GDM1 (cell line): ENCODE measurements at regions not wholly inside any gene's neighbourhood (a gene's known extent, or its start where the extent isn't known, plus 50 kb on each side); places are given as distances from the start of the nearest gene placed in this dataset.
"Not testable (repeated sequence)": the region's sequence is repeated elsewhere in the genome, so short reads cannot be mapped to it uniquely, and the experiment has no call there.

Source experiments
- DNase-seq: peaks from one replicate; lab custom pipeline; 2025; lab: John Stamatoyannopoulos, UW

DNA sequence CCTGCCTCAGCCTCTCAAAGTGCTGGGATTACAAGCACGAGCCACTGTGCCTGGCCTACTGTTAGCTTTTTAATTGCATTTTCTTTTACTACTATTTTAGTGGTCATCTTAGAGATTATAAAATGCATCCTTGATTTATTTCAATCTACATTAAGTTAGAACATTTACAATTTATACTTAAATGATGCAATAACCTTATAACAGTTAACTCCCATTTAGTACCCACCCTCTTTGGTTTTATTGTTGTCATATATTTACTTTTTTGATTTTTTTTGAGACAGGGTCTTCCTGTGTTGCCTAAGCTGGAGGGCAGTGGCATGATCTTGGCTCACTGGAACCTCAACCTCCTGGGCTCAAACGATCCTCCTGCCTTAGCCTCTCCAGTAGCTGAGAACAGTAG lies 77.3 kb downstream of the PPCDC start:
- DNase-seq, result no peak

DNA sequence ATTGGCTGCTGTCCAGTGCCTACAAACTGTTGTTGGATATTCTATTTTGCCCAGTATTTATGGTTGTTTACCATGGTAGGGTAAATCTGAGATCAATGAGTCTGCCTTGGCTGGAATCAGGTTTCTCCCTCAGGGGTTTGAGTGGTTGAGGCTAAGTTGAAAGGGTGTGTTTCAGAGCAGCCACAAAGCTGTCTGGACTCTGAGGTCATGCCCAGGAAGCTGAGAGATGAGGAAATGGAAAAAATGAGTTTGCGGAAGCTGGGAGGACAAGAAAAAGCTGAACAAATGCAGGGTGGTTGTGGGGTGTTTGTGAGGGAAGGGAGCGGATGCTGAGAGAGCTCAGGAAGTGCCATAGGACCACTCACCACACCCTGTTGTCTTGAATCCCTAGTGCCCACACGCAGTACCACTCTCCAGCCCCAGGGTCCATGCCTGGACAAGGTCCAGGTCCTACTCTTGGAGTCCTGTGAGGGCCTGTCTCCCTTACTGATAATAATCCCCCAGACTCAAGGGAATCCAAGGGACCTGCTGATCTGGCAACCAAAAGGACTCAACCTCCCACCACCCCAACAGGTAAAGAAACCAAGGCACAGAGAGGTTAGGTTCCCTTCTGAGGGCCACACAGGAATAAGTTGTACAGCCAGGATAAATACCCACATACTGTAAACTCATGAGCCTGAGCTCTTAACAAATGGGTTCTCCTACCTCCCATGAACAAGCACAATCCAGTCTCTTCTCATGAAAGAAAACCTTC lies 81.6 kb downstream of the PPCDC start:
- peak; percentile 81 for DNase-seq

DNA sequence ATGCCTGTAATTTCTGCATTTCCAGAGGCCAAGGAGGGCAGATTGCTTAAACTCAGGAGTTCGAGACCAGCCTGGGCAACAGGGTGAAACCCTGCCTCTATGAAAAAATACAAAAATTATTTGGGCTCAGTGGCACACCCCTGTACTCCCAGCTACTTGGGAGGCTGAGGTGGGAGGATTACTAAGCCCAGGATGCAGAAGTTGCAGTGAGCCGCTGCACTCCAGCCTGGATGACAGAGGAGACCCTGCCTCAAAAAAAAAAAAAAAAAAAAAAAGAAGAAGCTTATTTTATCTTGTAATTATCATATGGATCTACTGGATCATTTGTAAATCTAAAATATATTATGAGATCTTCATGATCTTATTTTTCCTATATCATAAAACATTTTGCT lies 84.1 kb downstream of the PPCDC start:
- no peak for DNase-seq

DNA sequence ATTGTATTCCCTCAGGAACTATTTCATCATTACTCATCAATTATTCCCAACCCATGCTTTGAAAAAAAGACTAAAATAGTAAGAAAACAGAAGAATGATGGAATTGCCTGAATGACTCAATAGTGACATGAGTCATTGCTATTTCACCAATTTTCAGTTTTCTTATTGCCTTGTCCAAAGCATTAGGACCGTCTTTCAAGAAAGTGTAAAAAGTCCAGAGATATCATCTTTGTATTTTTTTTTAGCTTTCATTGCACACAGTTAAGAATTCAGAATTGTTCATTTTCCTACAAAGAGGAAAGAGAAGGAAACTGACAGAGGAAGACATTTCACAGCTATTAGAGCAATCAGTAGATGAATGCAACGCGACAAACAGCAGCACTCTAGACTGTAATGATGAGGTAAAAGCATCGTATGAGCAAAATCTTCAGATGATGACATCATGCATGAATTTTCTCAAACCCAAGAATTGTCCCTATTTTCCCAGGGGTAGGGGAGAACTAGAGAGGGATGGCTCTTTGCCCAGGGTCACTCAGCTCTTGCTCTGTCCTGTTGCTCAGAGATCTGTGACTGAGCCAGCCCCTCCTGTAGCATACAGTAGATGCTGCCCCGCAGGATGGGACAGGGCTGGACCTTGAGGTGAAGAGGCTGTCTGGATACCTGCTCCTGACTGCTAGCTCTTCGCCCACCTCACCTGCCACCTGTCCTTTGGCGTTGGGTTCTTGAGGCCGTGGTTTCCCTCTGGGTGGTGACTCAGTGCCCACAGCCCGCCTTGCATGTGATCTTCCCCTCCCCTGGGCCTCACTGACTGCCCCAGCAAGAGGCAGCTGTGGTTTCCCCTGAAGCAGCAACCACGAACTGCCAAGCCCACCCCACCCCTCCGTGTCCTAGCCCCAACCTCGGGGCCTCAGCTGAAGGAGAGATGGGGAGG lies 84.8 kb downstream of the PPCDC start:
- peak; percentile 95 for DNase-seq

DNA sequence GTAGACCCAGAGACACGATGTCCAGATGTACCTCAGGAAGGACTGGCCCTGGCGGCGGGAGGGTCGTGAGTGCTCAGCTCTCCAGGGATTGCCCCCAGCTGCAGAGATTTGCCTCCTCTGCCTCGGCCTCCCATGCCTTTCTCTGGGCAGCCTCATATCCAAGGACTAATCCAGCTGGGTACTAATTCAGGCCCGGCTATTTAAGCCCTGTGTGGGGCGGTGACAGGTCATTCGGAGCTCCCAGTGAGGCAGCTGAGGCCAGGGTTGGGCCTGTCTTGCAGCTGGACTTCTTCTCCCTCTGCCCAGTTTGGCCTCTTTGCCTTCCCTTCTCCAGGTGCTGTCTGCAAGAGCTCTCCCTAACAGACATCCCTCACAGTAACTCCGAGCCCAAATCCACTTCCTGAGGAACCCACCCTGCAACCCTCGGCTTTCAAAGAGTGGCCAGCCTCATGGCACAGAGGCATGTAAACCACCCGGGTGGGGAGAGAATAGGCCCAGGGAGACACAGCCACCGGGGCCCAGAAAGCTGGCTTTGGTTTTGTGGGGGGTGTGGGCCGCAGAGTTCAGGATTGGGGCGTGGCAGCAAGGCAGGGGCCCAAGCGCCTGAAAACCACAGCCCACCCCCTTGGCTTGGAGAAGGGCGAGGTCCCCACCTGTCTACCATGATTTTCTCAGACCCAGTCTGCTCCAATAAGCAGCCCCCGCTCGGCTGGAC lies 85.8 kb downstream of the PPCDC start:
- peak; percentile 54 for DNase-seq

DNA sequence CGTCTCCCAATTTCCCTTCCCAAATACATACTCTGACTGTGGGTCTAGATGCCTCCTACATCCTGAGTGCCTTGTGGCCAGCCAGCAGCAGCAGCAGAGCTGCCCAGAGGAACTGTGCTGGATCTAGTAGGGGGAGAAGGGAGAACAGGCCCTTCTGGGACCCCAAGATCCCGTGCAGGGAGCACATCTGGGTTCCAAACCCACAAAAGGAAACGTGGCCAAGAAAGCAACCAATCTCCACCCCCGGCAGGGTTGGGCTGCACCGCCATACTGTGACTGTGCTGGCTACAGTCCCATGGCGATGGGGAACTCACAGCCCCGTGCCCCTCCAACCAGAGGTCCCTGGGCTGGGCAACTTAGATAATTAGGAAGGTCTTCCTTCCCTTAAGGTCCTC lies 86.3 kb downstream of the PPCDC start:
- DNase-seq, result peak; percentile 68

DNA sequence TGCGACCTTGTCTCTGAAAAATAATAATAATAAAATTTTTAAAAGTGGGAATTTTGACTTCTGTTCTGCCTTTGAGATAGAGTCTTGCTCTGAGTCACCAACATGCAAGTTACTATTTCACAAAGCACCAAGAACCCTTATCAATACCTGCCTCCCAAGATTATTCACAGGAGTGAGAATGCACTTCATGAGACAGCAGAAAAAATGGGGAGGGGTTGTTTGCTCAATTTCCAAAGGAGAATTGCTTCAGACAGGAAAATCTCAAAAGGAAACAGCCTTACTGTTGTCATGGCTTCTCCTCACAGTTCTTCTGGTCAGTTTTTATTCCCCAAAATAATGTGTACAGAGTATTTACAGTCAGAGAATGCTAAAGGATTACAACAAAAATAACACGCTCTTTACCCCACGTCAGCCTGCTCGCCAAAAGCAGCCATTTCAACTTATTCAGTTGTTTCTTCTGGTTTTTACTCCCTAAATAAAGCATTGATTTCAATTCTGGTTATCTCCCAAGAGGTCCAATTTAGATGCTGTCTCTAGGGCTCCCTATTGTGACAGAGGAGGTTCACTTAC lies 89.0 kb downstream of the PPCDC start:
- no peak for DNase-seq

DNA sequence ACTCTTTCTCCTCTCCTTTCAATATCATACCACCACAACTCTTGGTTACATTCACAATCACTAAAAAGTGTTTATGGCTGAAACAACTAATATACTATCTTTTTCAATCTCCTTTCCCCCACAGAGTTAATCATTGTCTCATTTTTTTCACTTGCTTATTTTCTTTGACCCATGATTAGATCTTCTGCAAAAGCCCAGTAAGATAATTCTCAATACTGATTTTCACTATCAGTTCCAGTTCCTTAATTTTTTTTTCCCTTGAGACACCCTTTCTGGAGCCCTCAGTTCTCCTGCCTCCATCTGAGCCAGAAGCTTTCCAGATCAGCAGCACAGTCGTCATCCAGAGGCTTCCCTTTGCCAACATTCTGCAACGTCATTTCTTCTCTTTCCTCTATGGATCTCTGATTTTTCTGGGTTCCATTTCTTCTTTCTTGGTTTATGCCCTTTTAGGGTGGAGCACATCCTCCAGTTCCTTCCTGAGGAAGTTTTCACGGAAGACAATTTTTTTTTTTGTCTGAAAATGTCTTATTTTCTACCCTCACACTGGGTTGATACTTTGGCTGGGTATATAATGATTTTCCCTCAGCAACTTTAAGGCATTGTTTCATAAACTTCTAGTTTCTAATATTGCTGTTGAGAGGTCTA lies 88.7 kb upstream of the C15orf39 start:
- DNase-seq, result no peak

DNA sequence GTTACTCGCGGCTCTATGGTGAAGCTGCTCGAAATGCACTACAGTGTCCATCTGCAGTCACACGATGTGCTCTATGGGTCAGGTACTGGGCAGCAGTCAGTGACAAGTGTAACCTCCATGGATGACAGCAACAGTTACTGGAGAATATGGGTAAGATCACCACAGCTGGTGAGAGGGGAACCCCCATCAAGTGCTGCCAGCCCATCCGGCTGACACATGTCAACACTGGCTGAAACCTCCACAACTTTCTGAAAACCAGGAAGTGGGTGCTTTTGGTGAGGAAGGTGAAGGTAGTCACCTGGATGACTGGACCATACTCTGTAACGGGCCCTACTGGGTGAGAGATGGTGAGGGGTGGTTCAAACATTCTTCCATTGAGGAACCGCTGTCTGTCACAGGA lies 87.4 kb upstream of the C15orf39 start:
- no peak for DNase-seq

DNA sequence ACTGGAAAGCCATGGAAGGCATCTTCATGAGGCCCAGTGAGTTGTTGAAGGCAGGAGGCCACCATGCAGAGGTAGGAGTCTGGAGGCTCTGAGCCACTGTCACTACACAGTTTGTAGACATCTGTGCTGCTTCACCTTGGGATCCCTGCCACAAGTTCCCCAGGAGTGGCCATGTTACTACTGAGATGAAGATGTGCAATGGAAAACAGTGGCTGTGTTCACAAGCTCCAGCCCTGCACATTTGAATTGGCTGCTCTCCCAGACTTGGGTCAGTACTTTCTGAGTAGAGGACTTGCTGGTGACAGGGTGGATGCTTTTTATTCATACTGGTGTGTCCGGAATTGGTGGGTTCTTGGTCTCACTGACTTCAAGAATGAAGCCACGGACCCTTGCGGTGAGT lies 86.9 kb upstream of the C15orf39 start:
- DNase-seq, result no peak

DNA sequence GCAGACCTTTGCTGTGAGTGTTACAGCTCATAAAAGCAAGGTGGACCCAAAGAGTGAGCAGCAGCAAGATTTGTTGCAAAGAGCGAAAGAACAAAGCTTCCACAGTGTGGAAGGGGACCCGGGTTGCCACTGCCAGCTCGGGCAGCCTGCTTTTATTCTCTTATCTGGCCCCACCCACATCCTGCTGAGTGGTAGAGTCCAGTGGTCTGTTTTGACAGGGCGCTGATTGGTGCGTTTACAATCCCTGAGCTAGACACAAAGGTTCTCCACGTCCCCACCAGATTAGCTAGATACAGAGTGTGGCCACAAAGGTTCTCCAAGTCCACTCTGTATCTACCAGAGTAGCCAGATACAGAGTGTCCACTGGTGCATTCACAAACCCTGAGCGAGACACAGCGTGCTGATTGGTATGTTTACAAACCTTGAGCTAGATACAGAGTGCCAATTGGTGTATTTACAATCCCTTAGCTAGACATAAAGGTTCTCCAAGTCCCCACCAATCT lies 86.2 kb upstream of the C15orf39 start:
- not testable (repeated sequence) for DNase-seq

DNA sequence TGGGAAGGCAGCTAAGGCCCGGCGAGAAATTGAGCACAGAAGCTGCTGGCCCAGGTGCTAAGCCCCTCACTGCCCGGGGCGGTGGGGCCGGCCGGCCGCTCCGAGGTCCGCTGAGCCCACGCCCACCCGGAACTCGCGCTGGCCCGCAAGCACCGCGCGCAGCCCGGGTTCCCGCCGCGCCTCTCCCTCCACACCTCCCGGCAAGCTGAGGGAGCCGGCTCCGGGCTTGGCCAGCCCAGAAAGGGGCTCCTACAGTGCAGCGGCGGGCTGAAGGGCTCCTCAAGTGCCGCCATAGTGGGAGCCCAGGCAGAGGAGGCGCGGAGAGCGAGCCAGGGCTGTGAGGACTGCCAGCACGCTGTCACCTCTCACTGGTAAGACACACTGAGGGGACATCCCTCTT lies 85.5 kb upstream of the C15orf39 start:
- not testable (repeated sequence) for DNase-seq

DNA sequence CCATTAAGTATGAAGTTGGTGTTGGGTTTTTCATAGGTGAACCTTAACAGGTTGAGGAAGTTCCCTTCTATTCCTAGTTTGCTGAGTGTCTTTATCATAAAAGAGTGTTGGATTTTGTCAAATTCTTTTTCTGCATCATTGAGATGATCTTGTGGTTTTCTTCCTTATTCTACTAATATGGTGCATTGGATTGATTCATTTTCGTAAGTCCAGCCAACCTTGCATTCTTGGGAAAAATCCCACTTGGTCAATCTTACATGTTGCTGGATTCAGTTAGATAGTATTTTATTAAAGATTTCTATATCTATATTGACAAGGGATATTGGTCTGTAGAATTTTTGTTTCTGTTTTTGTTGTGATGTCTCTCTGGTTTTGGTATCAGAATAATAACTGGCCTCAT lies 83.7 kb upstream of the C15orf39 start:
- DNase-seq, result no peak

DNA sequence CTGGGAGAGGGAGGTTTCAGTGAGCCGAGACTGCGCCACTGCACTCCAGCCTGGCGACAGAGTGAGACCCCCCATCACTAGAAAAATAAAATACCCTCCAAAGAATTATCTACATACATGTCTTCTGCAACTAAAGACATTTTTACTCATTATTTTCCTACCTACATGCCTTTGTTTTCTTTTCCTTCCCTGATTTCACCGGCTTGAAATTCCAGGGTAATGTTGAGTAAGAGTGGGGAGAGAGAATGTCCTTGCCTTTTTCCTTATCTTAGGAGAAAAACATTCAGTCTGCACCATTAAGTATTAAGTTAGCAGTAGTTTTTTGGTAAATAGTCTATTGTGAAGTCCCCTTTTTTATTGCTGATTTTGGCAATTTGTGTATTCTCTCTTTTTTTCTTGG lies 82.4 kb upstream of the C15orf39 start:
- DNase-seq, result not testable (repeated sequence)

DNA sequence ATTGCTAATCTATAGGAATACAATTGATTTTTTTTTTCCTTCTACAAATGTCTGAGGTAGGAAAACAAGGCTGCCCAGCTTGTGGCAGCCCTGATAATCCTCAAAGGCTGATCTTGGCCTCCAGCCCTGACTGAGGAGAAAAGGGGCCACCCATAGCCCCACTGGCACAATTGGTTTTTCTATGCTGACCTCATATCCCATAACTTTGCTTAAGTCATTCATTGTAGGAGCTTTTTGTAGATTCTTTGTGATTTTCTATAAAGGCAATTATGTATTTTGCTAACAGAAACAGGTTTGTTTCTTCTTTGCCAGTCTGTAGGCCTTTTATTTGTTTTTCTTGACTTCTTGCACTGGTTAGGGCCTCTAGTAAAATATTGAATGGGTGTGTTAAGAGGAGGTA lies 80.2 kb upstream of the C15orf39 start:
- no peak for DNase-seq

DNA sequence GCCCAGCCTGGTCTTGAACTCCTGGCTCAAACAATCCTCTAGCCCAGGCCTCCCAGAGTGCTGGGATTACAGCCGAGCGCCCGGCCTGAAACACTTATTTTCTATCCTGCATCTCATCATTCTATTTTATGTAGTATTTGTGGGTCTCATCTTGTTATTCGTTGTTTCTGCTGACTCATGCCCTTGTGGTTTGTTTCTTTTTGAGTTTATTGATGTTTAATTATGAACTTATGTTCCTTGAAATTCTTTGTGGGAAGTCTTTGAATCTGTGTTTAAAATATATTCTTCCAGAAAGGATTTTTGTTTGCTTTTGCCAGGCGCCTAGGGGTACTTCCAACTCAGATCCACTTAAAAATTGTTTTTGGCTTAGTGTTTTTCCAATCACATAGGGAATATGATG lies 78.3 kb upstream of the C15orf39 start:
- no peak for DNase-seq

DNA sequence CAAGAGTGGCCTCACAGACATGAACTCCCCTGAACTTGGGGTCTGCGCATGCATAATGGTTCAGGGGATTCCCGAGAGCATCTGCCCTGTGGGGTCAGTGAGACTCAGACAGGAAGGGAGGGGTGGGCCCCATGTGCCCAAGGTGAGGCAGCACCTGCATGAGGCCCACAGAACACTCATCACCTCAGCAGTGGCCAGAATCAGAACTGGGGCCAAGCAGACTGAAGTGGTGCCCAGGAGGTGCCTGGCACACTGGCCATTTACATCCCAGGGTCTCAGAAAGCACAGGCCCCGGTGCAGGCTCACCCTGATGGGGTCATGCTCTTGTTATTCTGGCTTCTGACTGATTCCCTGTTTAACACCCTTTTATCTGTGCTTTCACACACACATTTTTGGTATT lies 77.4 kb upstream of the C15orf39 start:
- DNase-seq, result not testable (repeated sequence)

DNA sequence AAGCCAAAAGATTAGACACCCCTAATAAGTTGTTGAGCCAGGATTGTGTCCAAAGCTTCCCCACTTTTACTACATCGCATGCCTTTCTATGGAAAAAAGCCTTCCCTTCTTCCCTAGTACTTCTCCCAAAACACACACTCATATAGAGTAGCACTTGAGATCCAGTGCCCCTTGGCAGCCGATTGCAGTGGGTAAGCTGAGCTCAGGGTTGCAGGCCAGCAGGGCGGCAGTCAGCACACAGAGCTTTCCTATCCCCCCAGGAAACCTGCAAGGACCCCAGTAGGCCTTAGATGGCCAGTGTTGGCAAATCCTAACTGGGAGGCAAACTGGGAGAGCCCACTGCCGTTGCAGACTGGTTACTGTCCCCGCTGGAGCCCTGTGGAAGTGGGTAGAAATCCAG lies 75.7 kb upstream of the C15orf39 start:
- DNase-seq, result no peak

DNA sequence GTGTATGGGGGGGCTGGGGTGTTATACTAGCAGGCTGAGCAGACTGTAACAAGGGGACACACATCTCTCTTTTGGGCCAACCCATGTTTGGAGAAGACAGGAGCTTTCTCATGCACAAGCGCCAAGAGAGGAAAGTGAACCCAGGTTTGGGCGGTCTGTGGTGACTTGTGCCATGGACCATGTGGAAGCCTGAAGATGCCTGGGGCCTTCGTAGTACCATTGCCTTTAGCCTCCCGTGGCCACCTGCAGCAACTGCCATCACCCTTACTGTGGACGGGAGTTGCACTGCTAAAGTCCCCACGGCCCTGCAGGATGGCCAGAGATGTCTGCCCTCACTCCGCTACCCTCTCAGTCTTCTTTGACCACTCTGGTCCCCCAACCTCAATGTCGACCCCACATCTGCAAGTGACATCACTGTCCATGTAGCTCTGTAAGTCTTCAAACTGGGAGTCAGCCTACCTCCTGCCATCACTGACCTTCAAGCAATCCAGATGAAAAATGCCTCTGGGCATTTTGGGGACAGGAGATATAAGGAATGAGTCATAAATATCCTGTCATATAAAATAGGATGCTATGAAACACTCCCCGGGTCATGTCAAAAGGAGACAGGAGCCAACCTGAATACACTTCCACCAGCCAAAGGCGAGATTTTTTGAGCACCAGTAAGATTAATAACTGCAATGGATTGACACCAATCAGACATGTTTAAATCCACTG lies 74.7 kb upstream of the C15orf39 start:
- DNase-seq, result no peak

DNA sequence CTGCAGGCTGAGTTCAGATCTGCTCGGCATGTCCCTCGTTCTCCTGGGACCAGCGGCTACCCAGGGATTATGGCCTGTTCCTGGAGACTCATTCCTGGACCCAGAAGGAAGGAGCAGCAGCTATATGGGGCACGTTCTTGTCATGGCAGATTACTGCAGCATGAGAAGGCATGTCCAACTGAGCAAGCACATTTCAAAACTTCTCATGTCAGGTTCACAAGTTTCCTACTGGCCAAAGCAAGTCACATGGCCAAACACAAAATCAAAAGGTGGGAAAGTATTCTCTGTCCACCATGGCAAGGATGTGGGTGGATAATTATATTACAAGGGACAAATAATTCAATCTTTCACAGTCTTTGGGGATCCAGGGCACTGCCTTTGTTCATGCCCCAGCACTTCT lies 71.9 kb upstream of the C15orf39 start:
- DNase-seq, result no peak

DNA sequence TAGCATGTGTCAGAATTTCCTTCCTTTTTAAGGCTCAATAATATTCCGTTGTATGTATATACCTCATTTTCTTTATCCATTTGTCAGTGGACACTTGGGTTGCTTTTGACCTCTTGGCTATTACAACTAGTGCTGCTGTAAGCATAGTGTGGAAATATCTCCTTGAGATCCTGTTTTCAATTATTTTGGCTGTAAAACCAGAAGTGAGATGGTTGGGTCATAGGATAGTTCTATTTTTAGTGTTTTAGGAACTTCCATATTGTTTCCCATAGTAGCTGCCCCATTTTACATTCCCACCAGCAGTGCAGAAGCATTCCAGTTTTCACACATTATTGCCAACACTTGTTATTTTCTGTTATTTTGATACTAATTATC lies 70.4 kb upstream of the C15orf39 start:
- DNase-seq, result no peak
